HepG2 (cell line): ENCODE measurements at regions not wholly inside any gene's neighbourhood (a gene's known extent, or its start where the extent isn't known, plus 50 kb on each side); places are given as distances from the start of the nearest gene placed in this dataset.

Experiments
- ATAC-seq: fragments of 200-7000 bp; cut with Tn5 transposase; 3 replicates; pipeline ENCODE4 v1.9.1; 2020; ENCODE audit warnings: mild to moderate bottlenecking, moderate library complexity
- BruUV-seq: library from RNA; stranded (reverse); fragments of 400-500 nt; replicated peaks from 2 replicates; lab custom pipeline; 2021; lab: Mats Ljungman, UMichigan
- CTCF ChIA-PET: fragments of 300-600 bp; formaldehyde crosslinking; extraction: SDS; loops from one replicate; lab custom pipeline; 2021; ENCODE audit warnings: low total read pairs, inconsistent platforms, low intra/inter-chr PET ratio; lab: Yijun Ruan, JAX
- POLR2A ChIA-PET: fragments of 350-600 bp; sonication (Branson Sonifier 250); formaldehyde crosslinking; loops from one replicate; lab custom pipeline; 2020; ENCODE audit warnings: antibody characterized with exemption, inconsistent platforms; lab: Yijun Ruan, JAX
- DNase-seq: peaks from one replicate; pipeline ENCODE4 v3.0.0-alpha.2; 2015; ENCODE audit warnings: low spot score
- FAIRE-seq: peaks from 3 replicates; lab custom pipeline; 2011; peaks lifted over from hg19 to GRCh38; lab: Jason Lieb, UNC
- H2AFZ ChIP-seq: one replicate; pipeline ENCODE4 v1.6.1; 2011; ENCODE audit warnings: low read length, inconsistent platforms
- H3K27ac ChIP-seq: fragments of 300-600 bp; 3 replicates; pipeline ENCODE4 v1.8.0; 2011; ENCODE audit warnings: mixed run types, mild to moderate bottlenecking, mixed read lengths, low read length, inconsistent platforms; ENCODE audit not compliant: insufficient read depth; ENCODE audit errors: extremely low read length
- H3K27me3 ChIP-seq, 2 experiments: fragments of 200-600 bp in 1 of 2; 2 replicates in 1 of 2; 3 replicates in 1 of 2; pipeline versions ENCODE4 v1.6.0 to v1.8.0; 2011; ENCODE audit warnings: low read length in 2 of 2, mild to moderate bottlenecking in 2 of 2, moderate library complexity in 2 of 2, inconsistent platforms in 1 of 2; ENCODE audit not compliant: insufficient read depth in 2 of 2, control insufficient read depth in 1 of 2
- H3K36me3 ChIP-seq, 2 experiments: fragments of 200-600 bp in 1 of 2; replicated peaks in 1 of 2; 2 replicates in 1 of 2; 3 replicates in 1 of 2; pipeline versions ENCODE4 v1.5.1 to v1.8.0; 2011; ENCODE audit warnings: low read length in 2 of 2, inconsistent platforms in 1 of 2; ENCODE audit not compliant: insufficient read depth in 2 of 2, control insufficient read depth in 1 of 2
- H3K4me1 ChIP-seq: 2 replicates; pipeline ENCODE4 v1.5.1; 2012; ENCODE audit warnings: low read length, inconsistent platforms; ENCODE audit not compliant: insufficient read depth
- H3K4me2 ChIP-seq: 2 replicates; pipeline ENCODE4 v1.6.0; 2011; ENCODE audit warnings: low read depth, low read length, inconsistent platforms
- H3K4me3 ChIP-seq, 3 experiments: fragments of 200-600 bp in 1 of 3; sonication (generic), shearing (Covaris generic) in 1 of 3; replicated peaks in 1 of 3; 2 replicates each; pipeline ENCODE4 v1.5.1; 2011 to 2016; ENCODE audit warnings: low read length in 3 of 3, inconsistent platforms in 2 of 3, low read depth in 2 of 3, mild to moderate bottlenecking in 2 of 3, control low read depth in 1 of 3, mixed read lengths in 1 of 3; ENCODE audit not compliant: insufficient read depth in 1 of 3
- H3K79me2 ChIP-seq: one replicate; pipeline ENCODE4 v1.6.1; 2011; ENCODE audit warnings: low read length, inconsistent platforms; ENCODE audit not compliant: insufficient read depth
- H3K9ac ChIP-seq: 2 replicates; pipeline ENCODE4 v1.6.0; 2011; ENCODE audit warnings: mild to moderate bottlenecking, low read depth, low read length, inconsistent platforms; ENCODE audit not compliant: insufficient read depth
- H3K9me3 ChIP-seq: 2 replicates; pipeline ENCODE4 v1.5.1; 2012; ENCODE audit warnings: mild to moderate bottlenecking, low read length
- H4K20me1 ChIP-seq: 2 replicates; pipeline ENCODE4 v1.6.0; 2011; ENCODE audit warnings: inconsistent platforms, mild to moderate bottlenecking, low read length, moderate library complexity; ENCODE audit not compliant: insufficient read depth
- EZH2 ChIP-seq: conservative IDR thresholded peaks from 2 replicates; pipeline ENCODE4 v1.6.1; 2012; ENCODE audit warnings: mild to moderate bottlenecking, low read depth, low read length, moderate library complexity
- GFI1 ChIP-seq: sonication (generic); formaldehyde crosslinking; IDR thresholded peaks from 2 replicates; pipeline ENCODE4 v1.5.0; 2020; ENCODE audit warnings: missing genetic modification reagents, mild to moderate bottlenecking, borderline replicate concordance
- KDM2A ChIP-seq: sonication (generic); formaldehyde crosslinking; IDR thresholded peaks from 2 replicates; pipeline ENCODE4 v1.4.0; 2020; ENCODE audit warnings: low read depth, missing genetic modification reagents, borderline replicate concordance
- MAF1 ChIP-seq: sonication (generic); formaldehyde crosslinking; IDR thresholded peaks from 2 replicates; pipeline ENCODE4 v1.5.0; 2020; ENCODE audit warnings: missing genetic modification reagents, borderline replicate concordance
- MYNN ChIP-seq: sonication (generic); formaldehyde crosslinking; IDR thresholded peaks from 2 replicates; pipeline ENCODE4 v1.4.0; 2020; ENCODE audit warnings: mild to moderate bottlenecking, low read depth, missing genetic modification reagents
- NBN ChIP-seq: fragments of 450-650 bp; conservative IDR thresholded peaks from 2 replicates; pipeline ENCODE4 v1.6.1; 2017
- ZNF235 ChIP-seq: sonication (generic); formaldehyde crosslinking; IDR thresholded peaks from 2 replicates; pipeline ENCODE4 v1.8.1; 2023; ENCODE audit warnings: mild to moderate bottlenecking, missing genetic modification reagents, borderline replicate concordance
- ZNF326 ChIP-seq: sonication (generic); formaldehyde crosslinking; IDR thresholded peaks from 2 replicates; pipeline ENCODE4 v1.4.0; 2020; ENCODE audit warnings: missing genetic modification reagents, borderline replicate concordance
- ZNF547 ChIP-seq: sonication (generic); formaldehyde crosslinking; IDR thresholded peaks from 2 replicates; pipeline ENCODE4 v1.5.1; 2020; ENCODE audit warnings: mild to moderate bottlenecking, missing genetic modification reagents
- ZNF792 ChIP-seq: IDR thresholded peaks from 2 replicates; pipeline ENCODE4 v1.6.1; 2016
- WGBS: methylation state at CpG from one replicate; pipeline ENCODE4 v1.1.6; 2017; ENCODE audit warnings: low lambda C conversion rate; 5-methylcytosine and 5-hydroxymethylcytosine counted together
- in situ Hi-C: cut with HindIII; loops from 2 replicates; pipeline ENCODE4 v1.10.0; 2017; ENCODE audit warnings: low pct_unique_long_range_greater_than_20kb; ENCODE audit not compliant: extremely low pct_ligation_motif_present
- intact Hi-C: fragments of 100-400 bp; cut with micrococcal nuclease; formaldehyde crosslinking; loops from one replicate; pipeline ENCODE4 v1.10.0; 2022; ENCODE audit not compliant: unreplicated experiment
- TF ChIP-seq, protein P1 (sequence below): sonication (generic); formaldehyde crosslinking; conservative IDR thresholded peaks from 2 replicates; pipeline ENCODE4 v1.5.0; 2020; ENCODE audit warnings: missing genetic modification reagents

GRCh38 chr4:89373394-89373793 is 65.8 kb upstream of the GPRIN3 start:
- FAIRE-seq (no peak), DNase-seq (no peak)
- Histone ChIP-seq H3K27me3 (no peaks in the 10 kb centered on the region), H3K36me3 (no peaks in the 10 kb centered on the region), H3K9me3 (no peaks in the 10 kb centered on the region)
- POLR2A ChIA-PET: no interaction called here
- TF ChIP-seq MYNN (CRISPR knock-in tag) (no peak), NBN (no peak), ZNF792 (CRISPR knock-in tag) (no peak), ZNF547 (CRISPR knock-in tag) (no peak), EZH2 (no peak), ZNF326 (CRISPR knock-in tag) (no peak), GFI1 (CRISPR knock-in tag) (no peak), KDM2A (CRISPR knock-in tag) (no peak), MAF1 (CRISPR knock-in tag) (no peak), ZNF235 (CRISPR knock-in tag) (no peak)
- TF ChIP-seq, protein P1, sequence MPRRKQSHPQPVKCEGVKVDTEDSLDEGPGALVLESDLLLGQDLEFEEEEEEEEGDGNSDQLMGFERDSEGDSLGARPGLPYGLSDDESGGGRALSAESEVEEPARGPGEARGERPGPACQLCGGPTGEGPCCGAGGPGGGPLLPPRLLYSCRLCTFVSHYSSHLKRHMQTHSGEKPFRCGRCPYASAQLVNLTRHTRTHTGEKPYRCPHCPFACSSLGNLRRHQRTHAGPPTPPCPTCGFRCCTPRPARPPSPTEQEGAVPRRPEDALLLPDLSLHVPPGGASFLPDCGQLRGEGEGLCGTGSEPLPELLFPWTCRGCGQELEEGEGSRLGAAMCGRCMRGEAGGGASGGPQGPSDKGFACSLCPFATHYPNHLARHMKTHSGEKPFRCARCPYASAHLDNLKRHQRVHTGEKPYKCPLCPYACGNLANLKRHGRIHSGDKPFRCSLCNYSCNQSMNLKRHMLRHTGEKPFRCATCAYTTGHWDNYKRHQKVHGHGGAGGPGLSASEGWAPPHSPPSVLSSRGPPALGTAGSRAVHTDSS (CRISPR knock-in tag): no peak
- TF ChIP-seq, all 625 proteins: peak for 0
- in situ Hi-C loops (no loop called here), intact Hi-C loops (no loop called here)
- no peak for ATAC-seq
- Histone ChIP-seq H4K20me1 (no peaks in the 10 kb centered on the region), H2AFZ (no peak overlapping the region), H3K4me1 (no peaks in the 10 kb centered on the region), H3K27ac (no peak overlapping the region), H3K4me3 (no peak overlapping the region), H3K4me2 (no peak overlapping the region), H3K9ac (no peak overlapping the region), H3K79me2 (no peaks in the 10 kb centered on the region)
- CTCF ChIA-PET: no interaction called here
- WGBS: 52% methylated on average over 4 of the region's 4 CpGs
- BruUV-seq: no TSS peak
